KMS-11 (cell line): ENCODE measurements at regions not wholly inside any gene's neighbourhood (a gene's known extent, or its start where the extent isn't known, plus 50 kb on each side); places are given as distances from the start of the nearest gene placed in this dataset.
A peak's percentile ranks its signal among the peaks of the same experiment; 100 is the strongest.

Experiments used
- H2AFZ ChIP-seq: fragments of 200-600 bp; sonication (generic); 2 replicates; pipeline ENCODE4 v1.6.1; 2016; ENCODE audit warnings: antibody characterized with exemption, mixed run types, low read depth
- H3K27ac ChIP-seq: fragments of 200-600 bp; sonication (generic); 2 replicates; pipeline ENCODE4 v1.6.1; 2016; ENCODE audit warnings: mild to moderate bottlenecking, mixed run types
- H3K27me3 ChIP-seq: fragments of 200-600 bp; sonication (generic); 2 replicates; pipeline ENCODE4 v1.6.1; 2017; ENCODE audit warnings: mild to moderate bottlenecking, low read depth, mixed run types, moderate library complexity; ENCODE audit not compliant: insufficient read depth
- H3K36me3 ChIP-seq: fragments of 200-600 bp; sonication (generic); 2 replicates; pipeline ENCODE4 v1.6.1; 2017; ENCODE audit warnings: mild to moderate bottlenecking, mixed run types; ENCODE audit not compliant: insufficient read depth
- H3K4me1 ChIP-seq: fragments of 200-600 bp; sonication (generic); 2 replicates; pipeline ENCODE4 v1.6.1; 2016; ENCODE audit warnings: mild to moderate bottlenecking, low read depth, mixed run types; ENCODE audit not compliant: poor library complexity, severe bottlenecking
- H3K4me2 ChIP-seq: fragments of 200-600 bp; sonication (generic); 2 replicates; pipeline ENCODE4 v1.7.0; 2016; ENCODE audit warnings: mild to moderate bottlenecking, mixed run types
- H3K4me3 ChIP-seq: fragments of 200-600 bp; sonication (generic); IDR thresholded peaks from 2 replicates; pipeline ENCODE4 v1.6.1; 2017; ENCODE audit warnings: low read depth, low read length, mixed read lengths; ENCODE audit not compliant: insufficient read depth
- H3K79me2 ChIP-seq: fragments of 200-600 bp; sonication (generic); 2 replicates; pipeline ENCODE4 v1.6.1; 2016; ENCODE audit warnings: low read depth, mixed run types; ENCODE audit not compliant: insufficient read depth
- H3K9ac ChIP-seq: fragments of 200-600 bp; sonication (generic); 2 replicates; pipeline ENCODE4 v1.6.1; 2016; ENCODE audit warnings: mild to moderate bottlenecking, mixed run types
- H4K20me1 ChIP-seq: fragments of 200-600 bp; sonication (generic); 2 replicates; pipeline ENCODE4 v1.6.1; 2016; ENCODE audit warnings: mild to moderate bottlenecking, mixed run types; ENCODE audit not compliant: insufficient read depth
- CTCF ChIP-seq: fragments of 200-600 bp; sonication (generic); conservative IDR thresholded peaks from 2 replicates; pipeline ENCODE4 v1.6.1; 2017; ENCODE audit warnings: low read depth, mild to moderate bottlenecking, antibody characterized with exemption, low read length, moderate library complexity, mixed read lengths

- Histone ChIP-seq H3K4me3 (no peak overlapping the region), H3K4me1 (peaks cover 5% of the 10 kb centered on the region), H3K36me3 (no peaks in the 10 kb centered on the region), H2AFZ (no peak overlapping the region), H3K79me2 (no peaks in the 10 kb centered on the region), H3K4me2 (no peak overlapping the region), H4K20me1 (no peaks in the 10 kb centered on the region), H3K27me3 (no peaks in the 10 kb centered on the region), H3K27ac (no peak overlapping the region), H3K9ac (no peak overlapping the region)
- no peak for TF ChIP-seq CTCF
These were observed 679.9 kb downstream of the KCNA4 start for GRCh38 chr11:29336727-29337575.

GRCh38 chr11:29334776-29335130 lies 682.1 kb downstream of the KCNA4 start:
- Histone ChIP-seq H3K4me3 (no peak overlapping the region), H3K4me2 (no peak overlapping the region), H3K27ac (no peak overlapping the region), H2AFZ (no peak overlapping the region), H3K4me1 (peaks cover 5% of the 10 kb centered on the region), H4K20me1 (no peaks in the 10 kb centered on the region), H3K9ac (no peak overlapping the region), H3K27me3 (no peaks in the 10 kb centered on the region), H3K36me3 (no peaks in the 10 kb centered on the region), H3K79me2 (no peaks in the 10 kb centered on the region)
- no peak for TF ChIP-seq CTCF

- H3K36me3 ChIP-seq: no peaks in the 10 kb centered on the region
- peaks cover 5% of the 10 kb centered on the region for H3K4me1 ChIP-seq
- no peak overlapping the region for H2AFZ ChIP-seq
- no peak overlapping the region for H3K27ac ChIP-seq
- no peak overlapping the region for H3K4me3 ChIP-seq
- peak; percentile 66 for TF ChIP-seq CTCF
- H3K4me2 ChIP-seq: peak overlapping the region; percentile 18; the same call in 1 of the 2 replicates
- no peaks in the 10 kb centered on the region for H4K20me1 ChIP-seq
- H3K27me3 ChIP-seq: no peaks in the 10 kb centered on the region
- H3K9ac ChIP-seq: no peak overlapping the region
- H3K79me2 ChIP-seq: no peaks in the 10 kb centered on the region
These were observed 682.6 kb downstream of the KCNA4 start for GRCh38 chr11:29333993-29334775.

GRCh38 chr11:29331451-29332010 lies 685.3 kb downstream of the KCNA4 start:
- peaks cover 5% of the 10 kb centered on the region for H3K4me1 ChIP-seq
- H2AFZ ChIP-seq: no peak overlapping the region
- no peak for TF ChIP-seq CTCF
- H4K20me1 ChIP-seq: no peaks in the 10 kb centered on the region
- no peaks in the 10 kb centered on the region for H3K27me3 ChIP-seq
- no peak overlapping the region for H3K27ac ChIP-seq
- H3K4me2 ChIP-seq: no peak overlapping the region
- no peak overlapping the region for H3K9ac ChIP-seq
- no peaks in the 10 kb centered on the region for H3K36me3 ChIP-seq
- no peaks in the 10 kb centered on the region for H3K79me2 ChIP-seq
- no peak overlapping the region for H3K4me3 ChIP-seq
